ENCODE measurements at regions not wholly inside any gene's neighbourhood (a gene's known extent, or its start where the extent isn't known, plus 50 kb on each side); places are given as distances from the start of the nearest gene placed in this dataset.

- TF ChIP-seq CTCF (IDR thresholded peaks at IDR 0.05) (no peak), EP300 (IDR thresholded peaks at IDR 0.05) (no peak)
Observed at GRCh38 chr2:76501641-76502040, 790.9 kb upstream of the GCFC2 start.
